ENCODE measurements at regions not wholly inside any gene's neighbourhood (a gene's known extent, or its start where the extent isn't known, plus 50 kb on each side); places are given as distances from the start of the nearest gene placed in this dataset.
A peak's percentile ranks its signal among the peaks of the same experiment; 100 is the strongest.

DNA sequence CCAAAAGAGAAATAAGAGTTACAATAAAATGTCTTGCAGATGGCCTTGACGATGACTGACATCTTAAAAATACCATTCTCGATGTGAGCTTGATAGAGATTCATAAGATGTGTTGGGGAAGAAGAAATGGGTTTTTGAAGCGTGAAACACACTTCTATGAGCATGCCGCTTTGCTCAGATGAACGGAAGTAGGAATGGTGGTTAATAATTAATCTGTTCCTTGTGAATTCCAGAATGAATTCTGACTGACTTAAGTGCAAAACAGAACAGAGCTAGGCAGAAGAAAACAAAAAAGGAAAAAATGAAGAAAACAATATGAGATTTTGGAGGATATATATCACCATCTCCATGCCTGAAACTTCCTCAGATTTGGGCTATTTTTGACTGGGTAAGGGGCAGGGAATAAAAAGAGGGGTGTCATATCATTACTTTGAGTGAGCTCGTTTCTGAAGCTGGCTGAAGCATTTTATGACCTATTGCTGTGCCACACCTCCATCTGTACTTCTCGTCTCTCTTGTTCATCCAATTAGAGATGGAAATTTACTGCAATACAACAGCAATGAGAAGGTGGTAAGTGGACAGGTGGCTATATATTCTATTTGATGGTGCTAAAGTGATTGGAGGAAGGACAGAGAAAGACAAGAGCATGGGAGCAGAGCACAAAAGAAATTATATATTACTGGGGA, 1152.0 kb upstream of the CDH8 start:
- intact Hi-C loops (cut with micrococcal nuclease; ENCODE audit: unreplicated experiment) = no loop called here
- peak in 1 of 2 experiments; percentile 5 for DNase-seq
- TF ChIP-seq, protein P1, sequence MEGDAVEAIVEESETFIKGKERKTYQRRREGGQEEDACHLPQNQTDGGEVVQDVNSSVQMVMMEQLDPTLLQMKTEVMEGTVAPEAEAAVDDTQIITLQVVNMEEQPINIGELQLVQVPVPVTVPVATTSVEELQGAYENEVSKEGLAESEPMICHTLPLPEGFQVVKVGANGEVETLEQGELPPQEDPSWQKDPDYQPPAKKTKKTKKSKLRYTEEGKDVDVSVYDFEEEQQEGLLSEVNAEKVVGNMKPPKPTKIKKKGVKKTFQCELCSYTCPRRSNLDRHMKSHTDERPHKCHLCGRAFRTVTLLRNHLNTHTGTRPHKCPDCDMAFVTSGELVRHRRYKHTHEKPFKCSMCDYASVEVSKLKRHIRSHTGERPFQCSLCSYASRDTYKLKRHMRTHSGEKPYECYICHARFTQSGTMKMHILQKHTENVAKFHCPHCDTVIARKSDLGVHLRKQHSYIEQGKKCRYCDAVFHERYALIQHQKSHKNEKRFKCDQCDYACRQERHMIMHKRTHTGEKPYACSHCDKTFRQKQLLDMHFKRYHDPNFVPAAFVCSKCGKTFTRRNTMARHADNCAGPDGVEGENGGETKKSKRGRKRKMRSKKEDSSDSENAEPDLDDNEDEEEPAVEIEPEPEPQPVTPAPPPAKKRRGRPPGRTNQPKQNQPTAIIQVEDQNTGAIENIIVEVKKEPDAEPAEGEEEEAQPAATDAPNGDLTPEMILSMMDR (IDR thresholded peaks at IDR 0.05; ENCODE audit: insufficient read depth in 1 of 2, low read depth in 1 of 2, low read length in 1 of 2, severe bottlenecking in 1 of 2, unreplicated experiment in 1 of 2) = no peak

DNA sequence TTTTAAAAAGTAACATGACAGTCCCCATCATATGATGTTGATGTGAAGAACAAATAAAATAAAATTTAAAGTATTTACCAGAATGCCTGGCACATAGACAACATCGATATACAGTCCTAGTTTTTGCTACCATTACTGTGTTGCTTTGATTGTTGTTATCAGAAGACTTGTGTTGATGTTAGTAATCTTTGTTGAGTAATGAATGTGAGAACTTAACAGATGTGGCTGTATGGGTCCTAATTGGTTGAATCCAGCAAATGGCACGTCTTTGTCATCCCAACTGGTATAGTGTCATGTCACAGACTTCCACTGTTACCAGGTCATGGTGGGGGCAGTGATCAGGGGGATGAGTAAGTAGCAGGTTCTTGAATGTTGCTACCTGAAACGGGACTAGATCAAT, 1151.4 kb upstream of the CDH8 start:
- Histone ChIP-seq H3K36me3 (ENCODE audit: control insufficient read depth, insufficient read depth, low read length) (no peaks in the 10 kb centered on the region), H3K4me1 (no peaks in the 10 kb centered on the region), H3K27me3 (replicated peaks; ENCODE audit: control insufficient read depth, insufficient read depth, low read length) (no peaks in the 10 kb centered on the region), H3K4me3 (ENCODE audit: low read depth, low read length) (no peak overlapping the region), H3K9me3 (no peaks in the 10 kb centered on the region)
- POLR2A ChIA-PET = no interaction called here
- no TSS peak for BruUV-seq (replicated peaks)
- TF ChIP-seq, protein P1 (IDR thresholded peaks at IDR 0.05; ENCODE audit: insufficient read depth in 1 of 2, low read depth in 1 of 2, low read length in 1 of 2, severe bottlenecking in 1 of 2, unreplicated experiment in 1 of 2) = no peak
- DNase-seq = no peak
- CTCF ChIA-PET = no interaction called here
- H3K27me3 Mint-ChIP-seq (ENCODE audit: insufficient read depth, unreplicated experiment) = peaks cover 4% of the 10 kb centered on the region
- intact Hi-C loops (cut with micrococcal nuclease; ENCODE audit: unreplicated experiment) = no loop called here
- H3K27ac Mint-ChIP-seq (ENCODE audit: unreplicated experiment) = no peak overlapping the region
- peak overlapping the region; percentile 4 for H3K4me3 Mint-ChIP-seq (ENCODE audit: unreplicated experiment)
- H3K9me3 Mint-ChIP-seq (ENCODE audit: unreplicated experiment) = no peaks in the 10 kb centered on the region
- H3K36me3 Mint-ChIP-seq (ENCODE audit: insufficient read depth, unreplicated experiment) = no peaks in the 10 kb centered on the region
- peaks cover 8% of the 10 kb centered on the region for H3K4me1 Mint-ChIP-seq (ENCODE audit: low read depth, unreplicated experiment)

More for the DNA sequence above, 1152.0 kb upstream of the CDH8 start:
- CTCF ChIA-PET = no interaction called here
- no peaks in the 10 kb centered on the region for H3K36me3 ChIP-seq (ENCODE audit: control insufficient read depth, insufficient read depth, low read length)
- peaks cover 4% of the 10 kb centered on the region for H3K27me3 Mint-ChIP-seq (ENCODE audit: insufficient read depth, unreplicated experiment)
- no peaks in the 10 kb centered on the region for H3K36me3 Mint-ChIP-seq (ENCODE audit: insufficient read depth, unreplicated experiment)
- H3K27ac Mint-ChIP-seq (ENCODE audit: unreplicated experiment) = no peak overlapping the region
- H3K4me1 ChIP-seq = no peaks in the 10 kb centered on the region
- peak overlapping the region; percentile 4 for H3K4me3 Mint-ChIP-seq (ENCODE audit: unreplicated experiment)
- H3K9me3 Mint-ChIP-seq (ENCODE audit: unreplicated experiment) = no peaks in the 10 kb centered on the region
- H3K4me3 ChIP-seq (ENCODE audit: low read depth, low read length) = no peak overlapping the region
- POLR2A ChIA-PET = no interaction called here
- peaks cover 8% of the 10 kb centered on the region for H3K4me1 Mint-ChIP-seq (ENCODE audit: low read depth, unreplicated experiment)
- BruUV-seq (replicated peaks) = no TSS peak
- no peaks in the 10 kb centered on the region for H3K27me3 ChIP-seq (replicated peaks; ENCODE audit: control insufficient read depth, insufficient read depth, low read length)
- no peaks in the 10 kb centered on the region for H3K9me3 ChIP-seq

DNA sequence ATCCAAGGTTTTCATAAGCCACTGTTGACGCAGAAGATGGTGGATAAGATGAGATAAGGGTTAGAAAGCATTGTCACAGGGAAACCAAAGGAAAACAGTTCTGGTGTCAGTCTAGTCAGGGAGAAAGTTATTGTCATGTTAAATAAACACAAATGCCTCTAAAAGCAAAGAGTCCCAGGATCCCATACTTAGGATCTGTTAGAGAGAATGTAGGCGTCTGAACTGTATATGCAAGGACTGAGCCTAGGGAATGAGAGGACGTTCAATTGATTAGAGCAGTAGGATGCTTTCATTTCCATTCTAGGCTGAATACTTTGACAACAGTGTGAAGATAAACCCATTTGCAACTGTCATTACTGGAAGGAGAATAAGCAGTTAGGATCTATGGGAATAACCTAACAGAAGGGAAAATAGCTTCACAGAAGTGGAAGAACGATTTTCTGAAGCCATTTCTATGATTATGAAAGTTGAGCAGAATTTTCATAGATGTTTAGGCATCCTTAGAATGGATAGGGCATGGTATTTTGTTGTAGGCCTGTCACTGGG, 1149.1 kb upstream of the CDH8 start:
- POLR2A ChIA-PET = no interaction called here

More for the DNA sequence above, 1149.1 kb upstream of the CDH8 start:
- no peak for DNase-seq
- Histone ChIP-seq H3K36me3 (ENCODE audit: control insufficient read depth, insufficient read depth, low read length) (no peaks in the 10 kb centered on the region), H3K4me1 (no peaks in the 10 kb centered on the region), H3K9me3 (no peaks in the 10 kb centered on the region), H3K4me3 (ENCODE audit: low read depth, low read length) (no peak overlapping the region), H3K27me3 (replicated peaks; ENCODE audit: control insufficient read depth, insufficient read depth, low read length) (no peaks in the 10 kb centered on the region)
- no peak overlapping the region for H3K27ac Mint-ChIP-seq (ENCODE audit: unreplicated experiment)
- no peaks in the 10 kb centered on the region for H3K36me3 Mint-ChIP-seq (ENCODE audit: insufficient read depth, unreplicated experiment)
- intact Hi-C loops (cut with micrococcal nuclease; ENCODE audit: unreplicated experiment) = no loop called here
- H3K4me3 Mint-ChIP-seq (ENCODE audit: unreplicated experiment) = no peak overlapping the region
- CTCF ChIA-PET = no interaction called here
- peaks cover 8% of the 10 kb centered on the region for H3K4me1 Mint-ChIP-seq (ENCODE audit: low read depth, unreplicated experiment)
- no peaks in the 10 kb centered on the region for H3K9me3 Mint-ChIP-seq (ENCODE audit: unreplicated experiment)
- TF ChIP-seq, protein P1 (IDR thresholded peaks at IDR 0.05; ENCODE audit: insufficient read depth in 1 of 2, low read depth in 1 of 2, low read length in 1 of 2, severe bottlenecking in 1 of 2, unreplicated experiment in 1 of 2) = no peak
- peaks cover 4% of the 10 kb centered on the region for H3K27me3 Mint-ChIP-seq (ENCODE audit: insufficient read depth, unreplicated experiment)
- BruUV-seq (replicated peaks) = no TSS peak
